GM18870 (cell line): ENCODE measurements at regions not wholly inside any gene's neighbourhood (a gene's known extent, or its start where the extent isn't known, plus 50 kb on each side); places are given as distances from the start of the nearest gene placed in this dataset.
"Not testable (repeated sequence)": the region's sequence is repeated elsewhere in the genome, so short reads cannot be mapped to it uniquely, and the experiment has no call there.

ENCODE experiments used
- ATAC-seq: cut with Tn5 transposase; IDR thresholded peaks from one replicate; pipeline ENCODE4 v1.9.1; 2021; ENCODE audit warnings: moderate library complexity; ENCODE audit not compliant: unreplicated experiment

DNA sequence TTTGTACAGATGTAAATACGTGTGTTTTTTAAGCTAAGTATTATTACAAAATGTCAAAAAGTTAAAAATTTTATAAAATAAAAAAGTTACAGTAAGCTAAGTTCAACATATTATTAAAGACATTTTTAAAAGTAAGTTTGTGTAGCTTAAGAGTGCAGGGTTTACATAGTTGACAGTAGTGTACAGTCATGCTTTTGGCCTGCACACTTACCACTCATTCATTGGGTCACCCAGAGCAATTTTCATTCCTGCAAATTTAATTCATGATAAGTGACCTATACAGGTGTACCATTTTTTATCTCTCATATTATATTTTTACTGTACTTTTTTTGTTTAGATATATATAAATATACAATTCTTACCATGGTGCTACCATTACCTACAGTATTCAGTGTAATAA, 769.9 kb upstream of the SLITRK6 start:
- no peak for ATAC-seq

DNA sequence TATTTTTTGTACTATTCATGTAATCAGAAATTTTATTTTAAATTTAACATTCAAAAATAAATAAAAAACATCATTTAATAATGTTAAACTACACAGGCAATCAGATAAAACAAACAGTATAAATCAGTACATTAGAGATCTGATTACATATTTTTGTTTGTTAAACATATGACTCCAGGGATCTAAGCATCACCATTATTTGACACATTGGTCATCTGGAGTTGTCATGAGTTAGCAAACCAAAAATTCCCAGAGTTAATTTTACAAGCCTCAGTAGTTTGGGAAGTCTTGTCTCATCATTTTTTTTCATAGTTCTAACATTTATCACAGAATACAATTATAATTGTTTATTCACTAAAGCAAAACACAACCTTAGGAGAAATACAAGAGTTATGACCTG, 770.8 kb upstream of the SLITRK6 start:
- ATAC-seq, result no peak

DNA sequence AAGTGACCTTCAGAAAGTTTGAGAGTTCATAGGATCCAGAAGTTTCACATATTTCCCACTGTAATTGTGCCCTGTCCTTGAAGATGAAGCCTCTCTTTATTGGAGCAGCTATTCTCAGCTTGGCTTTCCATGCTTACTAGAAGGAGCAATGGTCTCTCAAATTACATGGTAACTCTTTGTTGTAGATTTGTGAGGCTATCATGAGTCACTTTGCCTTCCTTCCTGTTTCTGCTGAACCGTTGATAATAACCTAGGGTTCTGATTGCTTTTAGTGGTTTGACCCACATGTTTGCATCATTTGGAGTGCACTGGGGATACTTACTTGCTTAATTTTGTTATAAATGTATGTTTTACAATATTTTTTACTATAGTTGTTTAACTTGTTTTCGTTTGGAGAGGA, 772.9 kb upstream of the SLITRK6 start:
- no peak for ATAC-seq

DNA sequence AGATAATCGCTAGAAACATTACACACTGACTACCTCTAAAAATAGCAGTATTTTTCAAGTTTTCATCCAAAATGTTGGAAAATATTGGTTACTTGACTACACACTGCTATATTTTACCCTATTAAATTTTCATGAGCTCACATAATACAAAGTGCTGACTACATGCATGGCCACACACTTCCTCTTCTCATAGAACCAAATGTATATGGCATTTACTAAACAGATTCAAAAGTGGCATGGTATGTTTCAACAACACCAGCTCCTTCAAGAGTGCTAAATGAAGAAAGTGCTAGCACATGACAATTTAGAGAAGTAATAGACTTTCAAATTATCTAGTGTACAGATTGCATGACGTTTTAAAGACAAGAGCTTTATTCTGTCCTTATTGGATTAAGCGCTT, 780.4 kb upstream of the SLITRK6 start:
- ATAC-seq, result no peak

DNA sequence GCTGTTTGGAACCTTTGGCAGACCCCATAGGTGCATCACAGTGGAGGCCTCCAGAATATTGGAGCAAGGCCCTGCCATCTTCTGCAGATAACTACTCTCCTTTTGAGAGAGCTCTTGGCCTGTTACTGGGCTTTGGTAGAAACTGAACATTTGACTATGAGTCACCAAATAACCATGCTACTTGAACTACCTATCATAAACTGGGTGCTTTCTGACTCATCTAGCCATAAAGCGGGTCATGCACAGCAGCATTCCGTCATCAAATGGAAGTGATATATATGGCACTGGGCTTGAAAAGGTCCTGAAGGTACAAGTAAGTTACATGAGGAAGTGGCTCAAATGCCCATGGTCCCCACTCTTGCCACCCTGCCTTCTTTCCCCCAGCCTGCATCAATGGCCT, 782.5 kb upstream of the SLITRK6 start:
- ATAC-seq, result no peak

DNA sequence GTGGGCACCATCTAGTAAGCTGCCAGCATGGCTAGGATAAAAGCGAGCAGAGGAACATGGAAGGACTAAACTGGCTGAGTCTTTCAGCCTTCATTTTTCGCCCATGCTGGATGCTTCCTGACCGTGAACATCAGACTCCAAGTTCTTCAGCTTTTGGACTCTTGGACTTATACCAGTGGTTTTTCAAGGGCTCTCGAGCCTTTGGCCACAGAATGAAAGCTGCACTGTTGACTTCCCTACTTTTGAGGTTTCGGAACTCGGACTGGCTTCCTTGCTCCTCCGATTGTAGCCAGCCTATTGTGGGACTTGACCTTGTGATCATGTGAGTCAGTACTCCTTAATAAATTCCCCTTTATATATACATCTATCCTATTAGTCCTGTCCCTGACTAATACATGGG, 785.1 kb upstream of the SLITRK6 start:
- ATAC-seq, result no peak

DNA sequence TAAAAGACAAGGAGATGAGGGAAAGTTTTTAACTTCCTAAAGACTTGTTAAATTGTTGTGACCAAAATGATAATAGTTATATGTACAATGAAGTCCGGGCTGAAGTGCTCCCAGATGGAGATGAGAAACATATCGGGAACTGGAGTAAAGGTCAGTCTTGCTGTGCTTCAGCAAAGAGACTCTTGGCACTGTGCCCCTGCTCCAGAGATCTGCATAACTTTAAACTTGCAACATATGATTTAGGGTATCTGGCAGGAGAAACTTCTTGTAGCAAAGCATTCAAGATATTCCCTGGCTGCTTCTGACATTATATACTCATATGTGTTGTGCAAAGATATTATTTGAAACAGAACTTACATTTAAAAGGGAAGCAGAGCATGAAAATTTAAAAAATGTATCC, 786.6 kb upstream of the SLITRK6 start:
- ATAC-seq, result no peak

DNA sequence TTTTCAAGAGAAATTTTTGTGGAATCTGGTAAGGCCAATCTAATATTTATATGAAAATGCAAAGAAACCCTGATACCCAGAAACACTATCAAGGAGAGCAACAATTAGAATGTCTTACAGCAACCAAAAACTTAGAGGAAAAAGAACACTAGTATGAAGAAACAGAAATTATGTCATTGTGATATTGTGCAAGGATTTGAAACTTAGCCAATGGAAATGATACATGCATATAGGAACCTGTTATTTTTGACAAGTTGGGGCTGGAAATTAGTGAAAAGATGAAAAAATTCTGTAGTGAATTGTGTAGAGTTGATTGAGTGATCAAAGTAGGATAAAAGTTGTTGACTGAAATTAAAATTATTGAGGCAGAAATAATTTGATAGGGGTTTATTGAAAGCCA, 792.6 kb upstream of the SLITRK6 start:
- ATAC-seq, result no peak

DNA sequence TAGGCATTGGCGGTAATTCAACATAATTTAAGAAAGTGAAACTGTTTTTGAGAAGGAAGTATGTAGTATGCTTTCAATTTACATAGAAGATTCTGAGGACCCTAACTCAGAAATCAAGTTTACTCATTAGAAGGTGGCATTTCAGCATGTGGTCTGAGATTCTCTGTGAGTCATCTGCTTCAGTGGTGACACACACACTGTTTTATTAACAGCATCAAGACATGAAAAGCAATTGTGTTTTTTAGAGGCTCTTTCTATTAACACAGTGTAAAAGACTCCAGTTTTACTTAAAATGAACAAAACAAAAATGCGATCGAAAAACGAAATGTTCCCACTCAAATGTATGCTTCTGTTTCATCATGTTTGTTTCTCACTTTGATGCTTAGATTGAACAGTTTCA, 802.1 kb upstream of the SLITRK6 start:
- ATAC-seq, result no peak

DNA sequence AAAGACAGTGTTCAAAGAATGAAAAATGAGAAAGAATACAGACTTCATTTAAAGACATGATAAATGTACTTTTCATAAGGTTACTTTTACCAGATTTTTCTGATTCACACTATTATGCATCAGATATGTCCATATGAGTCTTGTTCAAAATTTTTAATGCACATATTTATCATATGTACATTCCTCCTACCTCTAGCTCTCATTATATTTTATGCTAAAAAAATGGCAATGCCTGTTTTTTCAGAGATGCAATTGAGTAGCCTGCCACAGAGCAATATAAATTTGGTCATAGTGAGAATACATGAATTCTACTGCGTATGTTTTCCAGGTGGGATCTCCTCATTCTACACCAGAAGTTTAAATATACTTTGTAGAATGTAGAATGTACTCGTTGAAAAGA, 807.0 kb upstream of the SLITRK6 start:
- no peak for ATAC-seq

DNA sequence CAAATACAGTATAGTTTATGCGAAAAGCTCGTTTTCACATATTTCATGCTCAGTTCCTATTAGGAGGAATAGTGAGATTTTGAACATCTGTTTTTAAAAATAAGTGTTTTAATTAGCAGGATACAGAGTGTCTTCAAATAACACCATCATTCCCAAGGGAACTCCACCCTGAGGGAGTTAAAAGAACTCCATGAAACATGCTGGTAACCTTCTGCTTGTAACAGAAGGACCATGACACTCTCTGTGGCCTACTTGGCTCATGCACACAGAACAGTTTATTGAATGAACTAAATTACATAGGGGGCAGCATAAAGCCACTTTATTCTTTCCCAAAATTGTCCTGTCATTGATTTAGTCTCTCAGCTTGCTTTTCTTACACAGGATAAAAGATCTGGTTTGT, 809.5 kb upstream of the SLITRK6 start:
- no peak for ATAC-seq

DNA sequence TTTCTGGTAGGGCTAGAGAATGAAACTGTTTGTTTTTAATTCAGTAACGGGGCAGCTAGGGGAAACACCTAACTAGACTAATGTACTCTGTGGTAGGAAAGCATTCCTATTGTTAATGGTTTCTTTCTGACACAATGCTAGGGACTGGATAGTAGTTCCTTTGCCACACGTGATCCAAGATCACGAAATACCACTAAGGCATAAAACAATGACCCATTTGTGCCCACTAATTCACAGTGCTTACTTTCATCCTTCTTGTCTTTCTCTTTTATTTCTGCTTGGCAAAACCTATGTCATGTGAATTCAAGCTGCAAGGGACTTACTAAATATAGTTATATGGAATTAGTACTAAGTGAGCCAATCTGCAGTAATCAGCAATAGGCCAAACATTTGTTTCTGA, 834.1 kb upstream of the SLITRK6 start:
- ATAC-seq, result no peak

DNA sequence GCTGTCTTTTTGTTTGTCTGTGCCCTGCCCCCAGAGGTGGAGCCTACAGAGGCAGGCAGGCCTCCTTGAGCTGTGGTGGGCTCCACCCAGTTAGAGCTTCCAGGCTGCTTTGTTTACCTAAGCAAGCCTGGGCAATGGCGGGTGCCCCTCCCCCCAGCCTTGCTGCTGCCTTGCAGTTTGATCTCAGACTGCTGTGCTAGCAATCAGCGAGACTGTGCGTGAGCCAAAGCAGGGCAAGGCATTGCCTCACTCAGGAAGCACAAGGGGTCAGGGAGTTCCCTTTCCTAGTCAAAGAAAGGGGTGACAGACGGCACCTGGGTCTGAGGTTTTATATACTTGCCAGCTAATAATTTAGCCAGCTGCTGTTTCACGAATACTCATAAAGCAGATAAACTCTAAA, 852.0 kb upstream of the SLITRK6 start:
- ATAC-seq, result not testable (repeated sequence)

DNA sequence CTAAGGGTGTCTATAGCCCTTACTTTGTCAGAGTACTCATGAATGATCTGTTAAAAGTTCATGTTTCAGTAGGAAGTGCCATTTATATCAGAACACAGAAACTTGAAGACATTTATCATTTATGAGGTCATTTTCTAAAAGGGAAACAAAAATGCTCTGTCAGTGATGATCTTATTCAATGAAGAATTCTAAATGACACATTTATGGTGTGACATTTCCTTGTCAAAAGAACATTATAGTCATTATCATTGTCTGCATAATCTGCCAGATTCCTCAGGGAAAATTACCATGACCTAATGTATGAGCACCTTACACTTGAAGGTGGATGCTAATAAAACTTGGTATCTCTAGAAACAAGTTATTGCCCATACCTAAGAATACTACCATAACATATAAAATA, 853.8 kb upstream of the SLITRK6 start:
- ATAC-seq, result no peak

DNA sequence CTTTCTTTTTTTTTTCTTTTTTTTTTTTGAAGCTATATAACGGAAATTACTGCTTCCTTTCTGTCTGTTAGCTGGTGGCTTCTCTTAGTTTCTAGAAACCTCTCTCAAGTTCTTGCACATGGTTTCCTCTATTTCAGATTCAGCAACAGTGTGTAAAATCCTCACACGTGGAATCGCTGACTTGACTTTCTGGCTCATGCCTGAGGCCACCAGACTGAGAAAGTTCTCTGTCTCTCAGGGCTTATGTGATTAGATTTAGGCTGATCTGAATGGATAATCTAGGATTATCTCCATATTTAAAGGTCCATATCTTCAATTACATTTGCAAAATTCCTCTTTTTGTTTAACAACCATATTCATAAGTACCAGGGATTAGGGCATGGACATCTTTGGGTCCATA, 856.3 kb upstream of the SLITRK6 start:
- ATAC-seq, result no peak

DNA sequence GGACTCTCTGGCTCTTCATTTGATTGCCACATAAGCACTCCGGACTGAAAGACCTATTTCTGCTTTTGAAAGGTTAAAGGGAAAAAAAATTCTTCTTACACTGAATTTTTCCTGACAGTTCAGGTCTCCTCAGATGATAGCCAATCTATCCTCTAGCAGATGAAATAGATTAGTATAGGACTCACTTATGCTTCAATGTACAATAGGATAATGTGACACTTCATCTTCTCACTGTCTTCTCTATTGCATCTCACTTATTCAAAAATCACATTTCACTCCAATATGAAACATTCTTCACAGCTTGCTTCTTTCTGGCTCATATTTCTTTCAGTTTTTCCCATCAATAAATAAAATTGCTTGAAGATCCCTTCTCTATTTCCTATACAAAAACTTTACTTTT, 860.9 kb upstream of the SLITRK6 start:
- no peak for ATAC-seq

DNA sequence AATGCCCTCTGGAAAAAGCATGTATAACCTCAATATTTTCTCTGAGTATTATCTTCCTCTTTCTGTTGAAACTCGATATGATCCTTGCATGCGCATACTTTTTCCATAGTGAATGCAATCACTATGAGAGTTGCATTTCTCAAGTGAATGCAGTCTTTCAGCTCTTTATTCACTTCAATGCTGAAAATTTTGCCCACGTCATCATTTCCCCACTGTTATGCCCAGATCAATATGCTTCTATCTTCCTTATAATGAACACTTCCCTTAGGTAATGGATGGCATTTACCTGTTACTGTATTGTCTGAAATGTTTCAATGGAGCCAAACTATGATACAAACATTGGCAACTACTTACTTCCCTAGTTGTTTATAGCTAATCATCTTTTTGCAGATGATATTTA, 866.6 kb upstream of the SLITRK6 start:
- ATAC-seq, result no peak

DNA sequence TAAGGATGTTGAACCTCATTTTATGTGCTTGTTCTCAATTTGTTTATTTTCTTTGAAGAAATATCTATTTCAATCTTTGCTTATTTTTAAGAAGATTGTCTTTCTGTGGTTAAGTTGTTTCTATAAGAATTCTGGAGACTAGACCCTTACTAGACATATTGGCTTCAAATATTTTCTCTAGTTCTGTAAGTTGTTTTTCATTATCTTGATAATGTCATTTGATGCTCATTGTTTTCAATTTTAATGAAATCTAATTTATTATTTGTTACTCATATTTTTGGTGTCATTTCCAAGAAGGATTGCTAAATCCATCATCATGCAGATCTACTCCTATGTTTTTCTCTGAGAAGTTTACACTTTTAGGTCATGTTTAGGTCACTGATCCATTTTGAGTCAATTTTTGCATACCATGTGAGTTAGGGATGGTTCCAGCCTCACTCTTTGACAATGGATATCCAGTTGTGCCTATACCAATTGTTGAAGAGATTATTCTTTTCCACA, 874.8 kb upstream of the SLITRK6 start:
- no peak for ATAC-seq

DNA sequence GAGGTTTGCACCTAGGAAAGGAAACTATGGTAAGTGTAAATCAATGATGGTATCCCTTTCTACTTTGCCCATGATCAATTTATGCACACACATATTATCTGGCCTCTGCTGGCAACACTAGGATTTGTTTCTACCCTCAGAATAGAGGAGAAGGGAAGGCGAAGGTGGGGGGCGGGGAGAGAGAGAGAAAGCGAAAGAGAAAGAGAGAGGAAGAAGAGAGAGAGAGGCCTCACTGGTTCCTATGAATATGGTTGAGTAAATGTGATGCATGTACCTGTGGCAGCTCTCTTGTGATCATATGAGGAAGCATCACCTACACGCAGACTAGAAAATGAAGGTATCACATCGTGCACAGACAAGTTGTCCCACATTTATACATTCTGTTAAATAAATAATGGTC, 882.0 kb upstream of the SLITRK6 start:
- ATAC-seq, result no peak

DNA sequence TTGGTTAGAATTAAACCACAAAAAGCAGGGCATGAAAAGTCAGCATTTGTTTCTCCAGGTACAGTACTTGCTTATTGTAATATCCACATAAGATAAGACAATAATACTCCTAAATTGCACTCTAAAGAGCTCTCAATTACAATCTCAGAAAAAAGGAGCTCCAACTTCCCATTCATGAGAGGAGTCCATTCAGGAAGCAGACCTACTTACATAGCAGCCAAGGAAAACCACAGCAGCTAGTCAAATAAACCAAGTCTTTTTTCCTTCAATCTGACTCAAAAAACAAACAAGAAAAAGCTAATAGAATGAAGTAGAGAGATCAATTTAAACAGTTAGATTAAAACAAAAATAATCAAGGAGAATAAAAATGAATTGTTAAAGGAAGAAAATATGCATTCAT, 885.2 kb upstream of the SLITRK6 start:
- ATAC-seq, result no peak

DNA sequence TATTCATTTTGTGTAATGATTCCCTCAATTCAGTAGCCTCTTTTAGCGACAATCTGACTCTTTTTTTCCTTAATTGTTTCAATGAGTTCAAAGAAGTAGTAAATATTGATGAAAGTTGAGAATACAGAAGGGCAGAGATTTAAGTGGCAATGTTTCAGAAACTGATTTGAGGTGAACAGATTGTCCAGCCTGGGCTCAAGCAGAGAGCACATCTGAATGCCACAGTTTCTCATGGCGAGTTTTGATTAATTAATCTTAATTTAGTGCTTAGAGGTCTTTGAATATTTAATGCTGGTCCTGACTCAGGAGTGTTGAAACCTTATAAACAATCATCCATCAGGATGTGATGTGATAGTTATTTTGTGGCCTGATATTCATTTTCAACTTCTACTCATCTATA, 890.7 kb upstream of the SLITRK6 start:
- ATAC-seq, result no peak

DNA sequence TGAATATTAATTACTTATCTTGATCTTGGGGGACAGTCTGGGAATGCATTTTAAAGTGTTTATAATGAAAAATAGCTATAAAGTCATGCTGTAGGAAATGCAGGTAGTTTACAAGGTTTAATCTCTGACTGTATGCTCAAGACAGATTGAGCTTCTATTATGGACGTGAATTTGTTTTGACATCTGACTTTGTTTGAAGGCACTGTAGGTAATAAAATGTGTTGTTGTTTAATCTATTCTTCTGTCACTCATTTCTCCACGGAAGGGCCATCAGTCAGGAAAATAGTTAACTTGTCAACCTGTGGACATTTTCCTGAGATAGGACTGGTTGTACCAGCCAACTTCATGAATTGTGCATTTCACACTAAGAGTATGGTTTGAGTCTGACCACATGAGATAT, 893.1 kb upstream of the SLITRK6 start:
- ATAC-seq, result no peak

DNA sequence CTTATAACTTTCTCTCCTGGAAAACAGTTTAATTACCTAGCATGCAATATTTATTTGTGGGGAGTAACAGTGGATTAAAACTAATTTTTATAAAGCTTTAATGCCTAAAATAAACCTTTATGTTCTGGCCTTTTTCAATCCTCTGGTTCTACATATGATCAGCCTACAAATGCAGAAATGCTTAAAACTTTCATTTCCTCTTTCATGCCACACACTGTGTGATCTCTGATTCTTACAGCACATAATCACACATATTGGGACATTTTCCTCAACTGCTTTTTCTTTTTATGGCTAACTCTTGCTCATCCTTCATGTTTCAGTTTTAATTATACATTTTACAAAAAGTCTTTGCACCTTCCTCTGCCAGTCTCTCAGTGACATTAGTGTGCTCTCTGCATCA, 910.8 kb upstream of the SLITRK6 start:
- ATAC-seq, result no peak

DNA sequence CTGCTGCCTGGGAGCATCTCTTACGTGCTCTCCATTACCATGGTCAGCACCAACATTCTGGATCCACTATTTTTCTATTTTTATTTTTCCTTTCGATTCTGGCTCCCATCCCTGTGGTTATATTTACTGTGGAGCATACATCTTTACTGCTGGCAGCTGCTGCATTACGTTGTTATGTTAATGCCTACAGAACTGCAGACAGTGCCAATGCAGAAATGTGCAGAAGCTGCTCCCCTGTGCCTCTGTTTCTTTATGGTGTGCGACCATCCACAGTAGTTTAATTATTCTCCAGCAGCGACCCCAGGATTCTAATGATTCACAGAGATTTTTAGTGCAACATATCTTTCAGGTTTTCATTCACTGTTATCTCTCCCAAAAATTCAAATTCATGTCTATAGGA, 911.7 kb upstream of the SLITRK6 start:
- ATAC-seq, result no peak
